ENCODE measurements at regions not wholly inside any gene's neighbourhood (a gene's known extent, or its start where the extent isn't known, plus 50 kb on each side); places are given as distances from the start of the nearest gene placed in this dataset.

GRCh38 chr15:87602371-87602770 is 654.2 kb downstream of the NTRK3 start:
- TF ChIP-seq POLR2A (IDR thresholded peaks at IDR 0.05; ENCODE audit: low read length) = no peak
- TF ChIP-seq GATA1 (IDR thresholded peaks at IDR 0.05; ENCODE audit: low read depth, low read length) = no peak
